Keratinocyte (primary cell): ENCODE measurements at regions not wholly inside any gene's neighbourhood (a gene's known extent, or its start where the extent isn't known, plus 50 kb on each side); places are given as distances from the start of the nearest gene placed in this dataset.

Experiments used
- EZH2 ChIP-seq: IDR thresholded peaks from one replicate; pipeline ENCODE4 v1.6.1; 2012; ENCODE audit warnings: inconsistent platforms, mild to moderate bottlenecking, low read length, moderate library complexity
- TF ChIP-seq, protein P1 (sequence below), 3 experiments: IDR thresholded peaks in 1 of 3; conservative IDR thresholded peaks in 1 of 3; optimal IDR thresholded peaks in 1 of 3; 2 replicates in 2 of 3; 3 replicates in 1 of 3; pipeline versions ENCODE3 to v1.5.1; 2011; ENCODE audit warnings: low read length in 3 of 3, mild to moderate bottlenecking in 3 of 3, moderate library complexity in 2 of 3, control low read depth in 1 of 3, inconsistent platforms in 1 of 3; ENCODE audit not compliant: insufficient read depth in 2 of 3; ENCODE audit errors: extremely low read depth in 1 of 3

DNA sequence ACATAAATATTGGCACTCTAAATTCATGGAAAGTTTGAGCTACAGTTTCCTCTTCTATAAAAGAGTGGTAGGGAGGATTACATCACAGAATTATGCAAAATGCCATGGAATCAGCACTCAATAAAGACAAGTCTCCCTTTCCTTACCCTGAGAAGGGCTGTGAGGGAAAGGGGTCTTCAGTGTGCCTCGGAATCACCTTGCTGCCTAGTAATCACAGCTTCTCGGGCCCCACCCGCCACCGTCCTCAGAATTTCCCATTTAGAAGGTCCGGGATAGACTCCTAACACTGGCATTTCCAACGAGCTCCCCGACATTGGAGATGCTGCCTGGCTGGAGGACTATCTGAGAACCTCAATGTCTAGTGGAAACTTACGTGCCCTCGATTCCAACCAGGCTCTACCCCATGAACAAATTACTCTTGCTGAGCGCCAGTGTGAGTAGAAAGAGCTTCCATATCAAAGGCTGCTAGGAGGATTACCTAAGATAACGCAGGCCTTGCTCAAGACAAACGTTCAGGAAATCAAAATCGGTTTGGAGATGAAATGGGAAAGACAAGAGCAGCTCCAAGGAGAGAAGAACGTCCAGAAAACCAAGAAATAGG is 92.1 kb upstream of the CHD2 start:
- TF ChIP-seq, protein P1, sequence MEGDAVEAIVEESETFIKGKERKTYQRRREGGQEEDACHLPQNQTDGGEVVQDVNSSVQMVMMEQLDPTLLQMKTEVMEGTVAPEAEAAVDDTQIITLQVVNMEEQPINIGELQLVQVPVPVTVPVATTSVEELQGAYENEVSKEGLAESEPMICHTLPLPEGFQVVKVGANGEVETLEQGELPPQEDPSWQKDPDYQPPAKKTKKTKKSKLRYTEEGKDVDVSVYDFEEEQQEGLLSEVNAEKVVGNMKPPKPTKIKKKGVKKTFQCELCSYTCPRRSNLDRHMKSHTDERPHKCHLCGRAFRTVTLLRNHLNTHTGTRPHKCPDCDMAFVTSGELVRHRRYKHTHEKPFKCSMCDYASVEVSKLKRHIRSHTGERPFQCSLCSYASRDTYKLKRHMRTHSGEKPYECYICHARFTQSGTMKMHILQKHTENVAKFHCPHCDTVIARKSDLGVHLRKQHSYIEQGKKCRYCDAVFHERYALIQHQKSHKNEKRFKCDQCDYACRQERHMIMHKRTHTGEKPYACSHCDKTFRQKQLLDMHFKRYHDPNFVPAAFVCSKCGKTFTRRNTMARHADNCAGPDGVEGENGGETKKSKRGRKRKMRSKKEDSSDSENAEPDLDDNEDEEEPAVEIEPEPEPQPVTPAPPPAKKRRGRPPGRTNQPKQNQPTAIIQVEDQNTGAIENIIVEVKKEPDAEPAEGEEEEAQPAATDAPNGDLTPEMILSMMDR (optimal IDR thresholded peaks at IDR 0.05 in 1 of 3, IDR thresholded peaks at IDR 0.05 in 1 of 3, conservative IDR thresholded peaks at IDR 0.05 in 1 of 3; ENCODE audit: extremely low read depth in 1 of 3, insufficient read depth in 2 of 3, low read length in 3 of 3): no peak
- TF ChIP-seq EZH2: no peak
